Ishikawa (cell line): ENCODE measurements at regions not wholly inside any gene's neighbourhood (a gene's known extent, or its start where the extent isn't known, plus 50 kb on each side); places are given as distances from the start of the nearest gene placed in this dataset.

Source experiments
- CEBPB ChIP-seq: IDR thresholded peaks from 2 replicates; pipeline ENCODE4 v1.6.1; 2012
- CREB1 ChIP-seq: IDR thresholded peaks from 2 replicates; pipeline ENCODE4 v1.6.1; 2012; ENCODE audit warnings: low read depth
- EGR1 ChIP-seq: IDR thresholded peaks from 2 replicates; pipeline ENCODE4 v1.6.1; 2012
- EP300 ChIP-seq: IDR thresholded peaks from 2 replicates; pipeline ENCODE4 v1.6.1; 2012; ENCODE audit warnings: borderline replicate concordance
- FOXM1 ChIP-seq: IDR thresholded peaks from 2 replicates; pipeline ENCODE4 v1.6.1; 2012; ENCODE audit warnings: low read depth, borderline replicate concordance
- MAX ChIP-seq: IDR thresholded peaks from 2 replicates; pipeline ENCODE4 v1.6.1; 2012
- NFIC ChIP-seq: IDR thresholded peaks from 2 replicates; pipeline ENCODE4 v1.6.1; 2012
- RAD21 ChIP-seq: IDR thresholded peaks from 2 replicates; pipeline ENCODE4 v1.6.1; 2012; ENCODE audit warnings: low read depth
- REST ChIP-seq: IDR thresholded peaks from 2 replicates; pipeline ENCODE4 v1.6.1; 2012; ENCODE audit warnings: low read depth, mild to moderate bottlenecking
- TAF1 ChIP-seq: IDR thresholded peaks from 2 replicates; pipeline ENCODE4 v1.6.1; 2012; ENCODE audit warnings: low read depth, mild to moderate bottlenecking
- TCF12 ChIP-seq: IDR thresholded peaks from 2 replicates; pipeline ENCODE4 v1.6.1; 2012; ENCODE audit warnings: low read depth
- TEAD4 ChIP-seq: IDR thresholded peaks from 2 replicates; pipeline ENCODE4 v1.6.1; 2012
- USF1 ChIP-seq: IDR thresholded peaks from 2 replicates; pipeline ENCODE4 v1.6.1; 2012
- YY1 ChIP-seq: IDR thresholded peaks from 2 replicates; pipeline ENCODE4 v1.6.1; 2012; ENCODE audit warnings: low read depth
- ZBTB7A ChIP-seq: IDR thresholded peaks from 2 replicates; pipeline ENCODE4 v1.6.1; 2012; ENCODE audit warnings: low read depth

- TF ChIP-seq FOXM1, result no peak
- TF ChIP-seq TEAD4, result no peak
- no peak for TF ChIP-seq TAF1
- no peak for TF ChIP-seq REST
- TF ChIP-seq MAX, result no peak
- TF ChIP-seq ZBTB7A, result no peak
- no peak for TF ChIP-seq USF1
- TF ChIP-seq EP300, result no peak
- TF ChIP-seq EGR1, result no peak
- TF ChIP-seq NFIC, result no peak
- TF ChIP-seq YY1, result no peak
- TF ChIP-seq TCF12, result no peak
- TF ChIP-seq RAD21, result no peak
- no peak for TF ChIP-seq CREB1
- TF ChIP-seq CEBPB, result no peak
Observed at GRCh38 chr2:149808556-149808955, 221.0 kb upstream of the MMADHC start.

GRCh38 chr2:149806651-149807050, 219.1 kb upstream of the MMADHC start:
- no peak for TF ChIP-seq REST
- TF ChIP-seq TEAD4, result no peak
- TF ChIP-seq USF1, result no peak
- no peak for TF ChIP-seq RAD21
- TF ChIP-seq ZBTB7A, result no peak
- TF ChIP-seq TCF12, result no peak
- TF ChIP-seq CEBPB, result no peak
- no peak for TF ChIP-seq EGR1
- TF ChIP-seq YY1, result no peak
- no peak for TF ChIP-seq CREB1
- no peak for TF ChIP-seq MAX
- TF ChIP-seq EP300, result no peak
- no peak for TF ChIP-seq FOXM1

- TF ChIP-seq TAF1 (no peak), TCF12 (no peak), EP300 (no peak), NFIC (no peak), ZBTB7A (no peak), FOXM1 (no peak), TEAD4 (no peak), MAX (no peak), REST (no peak), CEBPB (no peak), EGR1 (no peak), RAD21 (no peak), YY1 (no peak), CREB1 (no peak), USF1 (no peak)
Observed at GRCh38 chr2:149800624-149801542, 213.3 kb upstream of the MMADHC start.
